Neural progenitor cell (in vitro differentiated cells): ENCODE measurements at regions not wholly inside any gene's neighbourhood (a gene's known extent, or its start where the extent isn't known, plus 50 kb on each side); places are given as distances from the start of the nearest gene placed in this dataset.

Experiments
- DNase-seq: peaks from one replicate; pipeline ENCODE4 v3.0.0-alpha.2; 2016; ENCODE audit warnings: low spot score
- H2AFZ ChIP-seq: fragments of 200-600 bp; sonication (generic); replicated peaks from 2 replicates; pipeline ENCODE4 v1.6.1; 2016; ENCODE audit warnings: antibody characterized with exemption
- H3F3A ChIP-seq: fragments of 200-600 bp; sonication (generic); 2 replicates; pipeline ENCODE4 v1.6.1; 2016; ENCODE audit warnings: antibody characterized with exemption, low read depth
- H3K27ac ChIP-seq: fragments of 200-600 bp; sonication (generic); 2 replicates; pipeline ENCODE4 v1.5.1; 2016; ENCODE audit warnings: mild to moderate bottlenecking
- H3K27me3 ChIP-seq: fragments of 200-600 bp; sonication (generic); 2 replicates; pipeline ENCODE4 v1.6.1; 2016; ENCODE audit warnings: mild to moderate bottlenecking, moderate library complexity
- H3K36me3 ChIP-seq: fragments of 200-600 bp; sonication (generic); 2 replicates; pipeline ENCODE4 v1.5.1; 2016
- H3K4me1 ChIP-seq: fragments of 200-600 bp; sonication (generic); 2 replicates; pipeline ENCODE4 v1.6.1; 2016; ENCODE audit warnings: mixed run types
- H3K4me2 ChIP-seq: fragments of 200-600 bp; sonication (generic); 2 replicates; pipeline ENCODE4 v1.6.1; 2016
- H3K4me3 ChIP-seq: fragments of 200-600 bp; sonication (generic); 2 replicates; pipeline ENCODE4 v1.5.1; 2016
- H3K79me2 ChIP-seq: fragments of 200-600 bp; sonication (generic); 2 replicates; pipeline ENCODE4 v1.6.1; 2016; ENCODE audit warnings: low read depth
- H3K9ac ChIP-seq: fragments of 200-600 bp; sonication (generic); 2 replicates; pipeline ENCODE4 v1.6.1; 2016
- H3K9me3 ChIP-seq: fragments of 200-600 bp; sonication (generic); 2 replicates; pipeline ENCODE4 v1.5.1; 2016; ENCODE audit warnings: low read depth
- H4K20me1 ChIP-seq: fragments of 200-600 bp; sonication (generic); 2 replicates; pipeline ENCODE4 v1.6.1; 2016; ENCODE audit warnings: low read depth
- H3K27ac Mint-ChIP-seq: 3 replicates; pipeline ENCODE4 v1.8.0; 2021; ENCODE audit warnings: mixed read lengths
- H3K27me3 Mint-ChIP-seq: 2 replicates; pipeline ENCODE4 v1.8.0; 2022; ENCODE audit warnings: low read depth, mild to moderate bottlenecking, inconsistent platforms, moderate library complexity, mixed read lengths; ENCODE audit not compliant: insufficient read depth
- H3K36me3 Mint-ChIP-seq: 3 replicates; pipeline ENCODE4 v1.8.0; 2021; ENCODE audit warnings: mixed read lengths
- H3K4me1 Mint-ChIP-seq: 3 replicates; pipeline ENCODE4 v1.8.0; 2021; ENCODE audit warnings: mixed read lengths
- H3K4me3 Mint-ChIP-seq: 3 replicates; pipeline ENCODE4 v1.8.0; 2021; ENCODE audit warnings: mild to moderate bottlenecking, moderate library complexity, mixed read lengths
- H3K9me3 Mint-ChIP-seq: 3 replicates; pipeline ENCODE4 v1.8.0; 2020; ENCODE audit warnings: mixed read lengths
- EZH2 ChIP-seq: fragments of 200-600 bp; sonication (generic); IDR thresholded peaks from 2 replicates; pipeline ENCODE4 v1.6.1; 2017; ENCODE audit warnings: antibody characterized with exemption, mild to moderate bottlenecking, moderate library complexity
- EZH2phosphoT487 ChIP-seq: fragments of 200-600 bp; sonication (generic); IDR thresholded peaks from 2 replicates; pipeline ENCODE4 v1.6.1; 2017; ENCODE audit warnings: antibody characterized with exemption
- TF ChIP-seq, protein P1 (sequence below): fragments of 200-600 bp; sonication (generic); IDR thresholded peaks from 2 replicates; pipeline ENCODE4 v1.5.1; 2017; ENCODE audit warnings: antibody characterized with exemption, mild to moderate bottlenecking

GRCh38 chr13:81334481-81334880, 993.6 kb upstream of the SPRY2 start:
- no peak overlapping the region for H3K27ac Mint-ChIP-seq
- Histone ChIP-seq H3K4me1 (no peaks in the 10 kb centered on the region), H3K27me3 (no peaks in the 10 kb centered on the region), H3K9ac (no peak overlapping the region), H3K27ac (no peak overlapping the region), H3F3A (no peaks in the 10 kb centered on the region), H2AFZ (no peak overlapping the region), H3K4me2 (no peak overlapping the region), H3K36me3 (no peaks in the 10 kb centered on the region), H3K4me3 (no peak overlapping the region), H3K79me2 (no peaks in the 10 kb centered on the region), H4K20me1 (no peaks in the 10 kb centered on the region), H3K9me3 (no peaks in the 10 kb centered on the region)
- no peaks in the 10 kb centered on the region for H3K9me3 Mint-ChIP-seq
- DNase-seq = no peak
- H3K36me3 Mint-ChIP-seq = no peaks in the 10 kb centered on the region
- peaks cover 2% of the 10 kb centered on the region for H3K27me3 Mint-ChIP-seq
- no peak overlapping the region for H3K4me3 Mint-ChIP-seq
- TF ChIP-seq, protein P1, sequence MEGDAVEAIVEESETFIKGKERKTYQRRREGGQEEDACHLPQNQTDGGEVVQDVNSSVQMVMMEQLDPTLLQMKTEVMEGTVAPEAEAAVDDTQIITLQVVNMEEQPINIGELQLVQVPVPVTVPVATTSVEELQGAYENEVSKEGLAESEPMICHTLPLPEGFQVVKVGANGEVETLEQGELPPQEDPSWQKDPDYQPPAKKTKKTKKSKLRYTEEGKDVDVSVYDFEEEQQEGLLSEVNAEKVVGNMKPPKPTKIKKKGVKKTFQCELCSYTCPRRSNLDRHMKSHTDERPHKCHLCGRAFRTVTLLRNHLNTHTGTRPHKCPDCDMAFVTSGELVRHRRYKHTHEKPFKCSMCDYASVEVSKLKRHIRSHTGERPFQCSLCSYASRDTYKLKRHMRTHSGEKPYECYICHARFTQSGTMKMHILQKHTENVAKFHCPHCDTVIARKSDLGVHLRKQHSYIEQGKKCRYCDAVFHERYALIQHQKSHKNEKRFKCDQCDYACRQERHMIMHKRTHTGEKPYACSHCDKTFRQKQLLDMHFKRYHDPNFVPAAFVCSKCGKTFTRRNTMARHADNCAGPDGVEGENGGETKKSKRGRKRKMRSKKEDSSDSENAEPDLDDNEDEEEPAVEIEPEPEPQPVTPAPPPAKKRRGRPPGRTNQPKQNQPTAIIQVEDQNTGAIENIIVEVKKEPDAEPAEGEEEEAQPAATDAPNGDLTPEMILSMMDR = no peak
- TF ChIP-seq EZH2 (no peak), EZH2phosphoT487 (no peak)
- no peaks in the 10 kb centered on the region for H3K4me1 Mint-ChIP-seq

DNA sequence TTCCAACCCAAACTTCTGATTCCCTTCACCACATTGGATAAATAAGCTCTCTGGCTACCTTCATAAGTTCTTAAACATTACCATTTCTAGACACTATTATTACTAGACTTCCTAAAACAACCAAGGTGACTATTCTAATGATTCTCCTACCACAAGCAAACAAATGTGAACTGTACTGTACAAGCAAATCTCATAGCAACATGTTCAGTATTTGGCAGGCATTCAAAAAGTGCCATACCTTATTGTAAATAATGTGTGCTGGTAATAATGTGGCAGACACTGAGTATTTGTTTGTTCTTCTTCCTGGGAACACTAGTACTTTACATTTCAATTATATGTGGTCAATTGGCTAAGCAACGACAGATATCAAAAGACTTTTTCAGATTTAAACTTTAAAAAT, 986.0 kb upstream of the SPRY2 start:
- Histone ChIP-seq H3K36me3 (no peaks in the 10 kb centered on the region), H3K4me3 (no peak overlapping the region), H4K20me1 (no peaks in the 10 kb centered on the region), H3K4me2 (no peak overlapping the region), H3K27me3 (no peaks in the 10 kb centered on the region), H3F3A (no peaks in the 10 kb centered on the region), H3K4me1 (no peaks in the 10 kb centered on the region), H2AFZ (no peak overlapping the region), H3K79me2 (no peaks in the 10 kb centered on the region), H3K9me3 (no peaks in the 10 kb centered on the region), H3K27ac (no peak overlapping the region), H3K9ac (no peak overlapping the region)
- DNase-seq = no peak
- Mint-ChIP-seq H3K4me1 (no peaks in the 10 kb centered on the region), H3K9me3 (no peaks in the 10 kb centered on the region), H3K4me3 (no peak overlapping the region), H3K36me3 (no peaks in the 10 kb centered on the region), H3K27ac (no peak overlapping the region), H3K27me3 (peaks cover 2% of the 10 kb centered on the region)
- TF ChIP-seq, protein P1 = no peak
- TF ChIP-seq EZH2 (no peak), EZH2phosphoT487 (no peak)

GRCh38 chr13:81320516-81320915, 979.6 kb upstream of the SPRY2 start:
- TF ChIP-seq EZH2phosphoT487 (no peak), EZH2 (no peak)
- TF ChIP-seq, protein P1 = no peak
- Histone ChIP-seq H3K4me2 (no peak overlapping the region), H3K27me3 (no peaks in the 10 kb centered on the region), H2AFZ (no peak overlapping the region), H3K36me3 (no peaks in the 10 kb centered on the region), H3K79me2 (no peaks in the 10 kb centered on the region), H3K4me3 (no peak overlapping the region), H3K9me3 (no peaks in the 10 kb centered on the region), H3K27ac (no peak overlapping the region), H3F3A (no peaks in the 10 kb centered on the region), H3K4me1 (no peaks in the 10 kb centered on the region), H3K9ac (no peak overlapping the region), H4K20me1 (no peaks in the 10 kb centered on the region)
- H3K4me3 Mint-ChIP-seq = no peak overlapping the region
- H3K4me1 Mint-ChIP-seq = no peaks in the 10 kb centered on the region
- no peaks in the 10 kb centered on the region for H3K36me3 Mint-ChIP-seq
- H3K27me3 Mint-ChIP-seq = peaks cover 11% of the 10 kb centered on the region
- no peaks in the 10 kb centered on the region for H3K9me3 Mint-ChIP-seq
- DNase-seq = no peak
- H3K27ac Mint-ChIP-seq = no peak overlapping the region
